RWPE1 (cell line): ENCODE measurements at regions not wholly inside any gene's neighbourhood (a gene's known extent, or its start where the extent isn't known, plus 50 kb on each side); places are given as distances from the start of the nearest gene placed in this dataset.

Experiments
- CTCF ChIA-PET: fragments of 350-600 bp; sonication (Branson Sonifier 250); formaldehyde crosslinking; extraction: SDS; loops from one replicate; lab custom pipeline; 2021; lab: Yijun Ruan, JAX
- POLR2A ChIA-PET: fragments of 400-600 bp; formaldehyde crosslinking; extraction: SDS; loops from one replicate; lab custom pipeline; 2020; ENCODE audit warnings: antibody characterized with exemption; ENCODE audit not compliant: low non-redundant PET; lab: Yijun Ruan, JAX
- DNase-seq: peaks from one replicate; pipeline ENCODE4 v3.0.0; 2012; ENCODE audit warnings: low spot score
- H3K27ac ChIP-seq: fragments of 450-650 bp; 2 replicates; pipeline ENCODE4 v1.5.1; 2017
- TF ChIP-seq, protein P1 (sequence below): fragments of 450-650 bp; conservative IDR thresholded peaks from 2 replicates; pipeline ENCODE4 v1.5.1; 2017; ENCODE audit warnings: low read depth, mild to moderate bottlenecking

DNA sequence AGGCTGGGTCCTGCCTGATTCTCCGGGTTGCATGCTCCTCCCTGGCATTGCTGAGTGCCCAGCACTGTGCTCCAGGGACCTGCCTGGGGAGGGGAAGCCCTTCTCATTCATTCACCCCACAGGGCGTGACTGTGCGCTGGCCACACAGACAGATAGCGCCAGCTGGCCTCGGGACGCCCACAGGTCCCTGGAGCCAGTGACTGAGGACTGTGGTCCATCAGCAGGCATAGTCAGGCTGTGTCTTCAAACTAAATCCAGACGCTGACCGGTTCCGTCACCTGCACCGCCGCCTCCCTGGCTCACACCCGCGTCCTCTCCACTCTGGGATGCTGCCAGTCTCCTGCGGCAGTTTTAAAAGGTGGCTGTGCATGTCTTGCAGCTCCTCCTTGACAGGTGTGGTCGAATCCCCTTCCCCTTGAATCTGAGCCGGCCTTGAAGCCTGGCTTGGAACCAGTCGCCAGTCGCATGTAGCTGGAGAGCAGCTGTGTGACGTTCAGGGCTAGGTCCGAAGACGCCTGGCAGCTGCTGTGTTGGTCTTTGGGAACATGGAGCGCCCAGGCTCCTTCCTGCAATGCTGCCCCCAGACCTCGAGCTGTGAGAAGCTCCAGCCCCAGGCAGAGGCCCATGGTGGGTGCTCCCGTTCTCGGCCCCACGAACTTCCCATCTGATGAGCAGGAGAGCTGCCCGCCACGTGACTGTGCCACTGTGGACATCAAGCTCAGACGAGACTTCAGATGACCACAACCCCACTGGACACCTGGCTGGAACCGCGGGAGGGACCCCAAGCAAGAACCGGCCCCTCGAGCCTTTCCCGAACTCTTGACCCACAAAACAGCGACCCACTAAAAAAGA is 94.1 kb downstream of the ADRA2C start:
- ChIA-PET POLR2A (no interaction called here), CTCF (no interaction called here)
- DNase-seq = no peak
- H3K27ac ChIP-seq = no peak overlapping the region
- TF ChIP-seq, protein P1, sequence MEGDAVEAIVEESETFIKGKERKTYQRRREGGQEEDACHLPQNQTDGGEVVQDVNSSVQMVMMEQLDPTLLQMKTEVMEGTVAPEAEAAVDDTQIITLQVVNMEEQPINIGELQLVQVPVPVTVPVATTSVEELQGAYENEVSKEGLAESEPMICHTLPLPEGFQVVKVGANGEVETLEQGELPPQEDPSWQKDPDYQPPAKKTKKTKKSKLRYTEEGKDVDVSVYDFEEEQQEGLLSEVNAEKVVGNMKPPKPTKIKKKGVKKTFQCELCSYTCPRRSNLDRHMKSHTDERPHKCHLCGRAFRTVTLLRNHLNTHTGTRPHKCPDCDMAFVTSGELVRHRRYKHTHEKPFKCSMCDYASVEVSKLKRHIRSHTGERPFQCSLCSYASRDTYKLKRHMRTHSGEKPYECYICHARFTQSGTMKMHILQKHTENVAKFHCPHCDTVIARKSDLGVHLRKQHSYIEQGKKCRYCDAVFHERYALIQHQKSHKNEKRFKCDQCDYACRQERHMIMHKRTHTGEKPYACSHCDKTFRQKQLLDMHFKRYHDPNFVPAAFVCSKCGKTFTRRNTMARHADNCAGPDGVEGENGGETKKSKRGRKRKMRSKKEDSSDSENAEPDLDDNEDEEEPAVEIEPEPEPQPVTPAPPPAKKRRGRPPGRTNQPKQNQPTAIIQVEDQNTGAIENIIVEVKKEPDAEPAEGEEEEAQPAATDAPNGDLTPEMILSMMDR = no peak

DNA sequence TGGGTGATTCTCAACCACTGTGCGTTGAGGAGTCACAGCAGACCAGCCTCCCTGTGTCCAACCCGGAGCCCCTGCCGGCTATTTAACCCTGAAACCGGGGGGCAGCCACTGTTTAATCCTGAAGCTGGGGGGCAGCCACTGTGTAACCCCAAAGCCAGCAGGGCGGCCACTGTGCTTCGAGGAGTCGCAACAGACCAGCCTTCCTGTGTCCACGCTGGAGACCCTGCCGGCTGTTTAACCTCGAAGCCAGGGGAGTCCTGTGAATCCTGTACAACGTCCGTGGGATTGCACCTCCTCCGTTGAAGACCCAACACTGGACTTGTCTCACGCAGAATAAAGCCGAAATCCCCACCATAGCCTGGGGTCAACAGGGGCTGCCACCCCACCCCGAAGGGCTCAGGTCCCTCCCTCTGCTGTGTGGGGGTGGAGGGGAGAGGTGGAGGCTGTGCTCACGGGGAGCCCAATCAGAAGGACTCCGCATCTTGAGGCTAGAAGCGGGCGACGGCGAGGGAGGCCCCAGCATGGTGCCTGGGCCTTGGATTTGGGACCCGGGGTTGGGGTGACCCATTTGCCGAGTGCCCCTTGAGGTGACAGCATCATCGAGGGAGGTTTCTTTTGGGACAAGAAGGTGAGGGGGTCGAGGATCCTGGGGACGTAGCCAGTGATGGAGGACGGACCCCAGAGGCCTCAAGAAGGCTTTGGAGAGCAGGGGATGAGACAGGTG is 94.9 kb downstream of the ADRA2C start:
- TF ChIP-seq, protein P1 = no peak
- H3K27ac ChIP-seq = no peak overlapping the region
- CTCF ChIA-PET = no interaction called here
- no peak for DNase-seq
- POLR2A ChIA-PET = no interaction called here

DNA sequence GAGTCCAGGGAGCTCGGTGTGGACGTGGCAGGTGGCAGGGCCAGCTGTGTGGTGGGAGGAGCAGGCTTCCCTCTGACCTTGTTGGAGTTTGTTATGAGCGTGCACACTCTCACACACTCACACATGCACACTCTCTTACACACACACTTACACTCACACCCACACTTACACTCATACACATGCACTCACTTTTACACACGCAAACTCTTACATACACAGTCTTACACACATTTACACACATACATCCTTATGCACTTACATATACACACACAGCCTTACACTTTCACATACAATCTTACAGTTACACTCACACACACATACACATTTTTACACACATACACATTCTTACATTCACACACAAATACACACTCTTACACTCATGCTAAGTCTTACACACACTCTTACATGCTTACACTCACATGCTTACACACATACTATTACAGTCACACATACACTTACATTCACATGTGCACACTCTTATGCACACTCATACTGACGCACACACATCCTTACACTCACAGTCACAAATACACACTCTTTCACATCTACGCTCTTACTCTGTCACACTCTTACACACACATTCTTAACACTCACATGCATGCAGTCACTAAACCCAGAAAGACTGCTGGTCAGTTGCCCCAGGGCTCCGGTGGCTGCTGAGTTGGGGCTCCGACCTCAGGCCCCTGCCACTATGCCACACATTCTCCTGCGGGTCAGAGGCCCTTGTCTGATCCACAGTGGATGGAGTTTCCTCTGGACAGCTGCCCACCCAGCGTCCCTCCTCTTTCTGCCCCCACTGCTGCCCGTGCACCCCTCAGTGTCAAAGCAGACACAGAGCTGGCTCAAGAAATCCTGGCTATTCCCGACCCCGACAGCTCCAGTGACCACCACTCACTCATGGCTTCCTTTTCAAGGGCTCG is 95.8 kb downstream of the ADRA2C start:
- ChIA-PET CTCF (no interaction called here), POLR2A (no interaction called here)
- no peak overlapping the region for H3K27ac ChIP-seq
- TF ChIP-seq, protein P1 = no peak
- no peak for DNase-seq

DNA sequence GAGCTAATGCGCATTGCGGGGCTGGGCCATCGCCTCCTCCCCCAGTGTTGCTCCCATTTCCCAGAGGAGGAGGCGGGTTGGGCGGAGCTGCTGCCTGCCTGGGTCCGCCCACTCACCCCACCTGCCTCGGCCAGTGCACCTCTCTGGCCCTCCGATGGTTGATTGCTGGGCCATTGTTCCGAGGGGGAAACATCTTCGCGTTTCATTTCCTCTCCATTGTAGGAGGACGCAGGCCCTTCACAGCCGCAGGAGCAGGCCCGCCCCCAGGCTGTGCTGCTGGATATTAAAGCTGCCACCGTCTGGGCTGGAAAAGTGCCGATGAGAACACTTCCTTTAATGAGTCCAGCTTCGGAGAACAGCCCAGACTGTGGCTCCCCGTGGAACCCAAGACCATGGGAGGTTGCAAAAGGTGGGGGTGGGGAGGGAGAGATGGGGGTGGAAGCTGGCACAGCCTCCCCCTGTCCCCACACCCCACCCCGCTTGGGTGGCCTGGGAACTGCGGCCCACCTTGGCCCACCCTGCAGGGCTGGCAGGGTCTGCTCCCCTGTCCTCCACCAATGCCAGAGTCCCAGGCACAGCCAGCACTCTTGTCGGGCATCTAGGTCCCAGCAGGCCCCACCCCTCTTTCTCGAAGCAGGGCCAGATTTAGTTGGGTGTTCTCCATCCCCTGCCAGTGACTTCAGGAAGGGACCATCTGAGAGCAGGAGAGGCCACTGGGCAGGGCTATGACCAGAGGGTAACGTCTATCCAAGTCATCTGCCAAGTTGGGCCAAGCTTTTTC is 96.6 kb downstream of the ADRA2C start:
- H3K27ac ChIP-seq = no peak overlapping the region
- ChIA-PET CTCF (no interaction called here), POLR2A (no interaction called here)
- DNase-seq = no peak
- TF ChIP-seq, protein P1 = no peak

DNA sequence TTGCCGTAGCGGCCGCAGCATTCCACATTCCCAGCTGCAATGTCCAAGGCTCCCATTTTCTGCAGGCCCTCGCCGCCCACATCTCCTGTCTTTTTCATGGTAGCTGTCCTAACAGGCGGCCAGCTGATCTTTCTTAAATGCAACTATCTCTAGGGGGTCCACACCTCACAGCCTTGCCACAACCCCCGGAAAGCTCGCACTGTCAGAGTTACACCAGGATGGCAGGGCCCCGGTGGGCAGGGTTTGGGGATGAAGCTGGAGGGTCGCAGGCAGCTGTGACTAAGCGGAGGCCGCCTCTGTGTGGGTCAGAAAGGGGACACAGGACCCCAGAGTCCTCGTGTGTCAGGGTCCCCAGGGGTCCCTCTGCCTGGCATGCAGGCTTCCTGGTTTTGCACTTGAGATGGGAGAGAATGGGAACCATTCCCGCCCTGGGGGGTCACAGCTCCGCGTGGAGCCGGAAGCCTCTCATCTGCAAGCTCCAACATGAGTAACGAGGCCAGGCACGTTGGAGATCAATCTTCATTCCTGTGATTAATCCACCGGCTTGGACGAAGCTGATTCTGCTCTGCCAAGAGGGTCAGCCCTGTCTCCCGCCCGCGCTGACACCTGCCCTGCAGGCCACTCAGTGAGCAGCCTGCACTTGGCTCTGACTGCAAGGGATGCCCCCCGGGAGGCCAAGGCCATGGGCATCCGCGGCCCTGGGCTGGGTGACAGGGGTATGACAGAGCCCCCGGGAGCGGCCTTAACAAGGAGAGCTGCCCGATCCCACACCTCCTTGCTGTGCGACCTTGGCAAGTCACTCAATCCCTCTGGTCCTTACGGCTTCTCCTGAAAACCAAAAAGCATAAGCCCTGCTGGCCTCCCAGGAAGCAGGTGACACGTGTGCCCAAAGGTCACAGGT is 97.9 kb downstream of the ADRA2C start:
- no peak for DNase-seq
- POLR2A ChIA-PET = no interaction called here
- CTCF ChIA-PET = interaction anchor here (0.5 kb wide), 1 partner anchor 42 kb away, joined by 3 read pairs; no protein-coding TSS in a partner anchor
- TF ChIP-seq, protein P1 = no peak
- H3K27ac ChIP-seq = no peak overlapping the region
